RPMI7951 (cell line): ENCODE measurements at regions not wholly inside any gene's neighbourhood (a gene's known extent, or its start where the extent isn't known, plus 50 kb on each side); places are given as distances from the start of the nearest gene placed in this dataset.
"Not testable (repeated sequence)": the region's sequence is repeated elsewhere in the genome, so short reads cannot be mapped to it uniquely, and the experiment has no call there.

Source experiments
- DNase-seq: peaks from one replicate; pipeline ENCODE4 v3.0.0-alpha.2; 2012; ENCODE audit warnings: low read depth

DNA sequence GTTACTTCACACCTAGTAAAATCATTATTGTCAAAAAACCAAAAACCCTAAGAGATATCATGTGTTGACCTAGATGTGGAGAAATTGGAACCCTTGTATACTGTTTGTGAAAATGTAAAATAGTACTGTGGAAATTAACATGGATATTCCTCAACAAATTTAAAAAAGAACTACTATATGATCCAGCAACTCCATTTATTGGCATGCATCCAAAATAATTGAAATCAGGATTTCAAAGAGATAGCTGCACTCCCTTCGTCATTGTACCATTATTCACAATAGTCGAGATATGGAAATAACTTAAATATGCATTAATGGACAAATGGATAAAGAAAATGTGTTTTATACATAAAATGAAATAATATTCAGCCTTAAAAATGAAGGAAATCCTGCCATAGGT lies 105.3 kb upstream of the ZC3H15 start:
- DNase-seq: no peak

DNA sequence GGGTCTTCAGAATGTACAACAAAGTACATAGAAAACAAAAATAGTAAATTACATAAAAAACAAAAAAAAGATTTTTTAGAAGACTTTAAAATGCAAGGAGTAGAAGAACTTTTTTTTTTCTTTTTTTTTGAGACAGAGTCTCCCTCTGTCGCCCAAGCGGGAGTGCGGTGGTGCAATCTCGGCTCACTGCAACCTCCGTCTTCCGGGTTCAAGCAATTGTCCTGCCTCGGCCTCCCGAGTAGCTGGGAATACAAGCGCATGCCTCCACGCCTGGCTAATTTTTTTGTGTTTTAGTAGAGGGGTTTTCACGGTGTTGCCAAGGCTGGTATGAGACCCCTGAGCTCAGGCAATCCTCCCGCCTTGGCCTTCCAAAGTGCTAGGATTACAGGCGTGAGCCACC lies 104.5 kb upstream of the ZC3H15 start:
- no peak for DNase-seq

DNA sequence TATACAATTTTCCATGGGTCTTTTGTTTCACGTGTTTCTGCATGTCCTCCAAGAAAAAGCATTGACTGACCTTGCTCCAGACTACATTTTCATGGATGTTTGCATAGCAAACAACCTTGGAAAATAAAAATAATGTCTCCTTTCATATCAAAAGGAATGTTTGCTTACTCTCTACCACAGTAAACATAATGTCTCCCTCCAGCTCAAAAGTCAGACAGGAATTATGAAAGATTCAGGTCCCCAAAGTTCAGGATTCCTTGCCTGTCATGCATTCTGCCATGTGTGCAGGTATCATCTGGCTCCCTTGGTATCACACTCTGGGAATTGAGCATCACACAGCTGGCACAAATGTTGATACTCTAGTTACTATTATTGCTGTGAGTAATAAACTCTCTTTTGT lies 103.1 kb upstream of the ZC3H15 start:
- no peak for DNase-seq

DNA sequence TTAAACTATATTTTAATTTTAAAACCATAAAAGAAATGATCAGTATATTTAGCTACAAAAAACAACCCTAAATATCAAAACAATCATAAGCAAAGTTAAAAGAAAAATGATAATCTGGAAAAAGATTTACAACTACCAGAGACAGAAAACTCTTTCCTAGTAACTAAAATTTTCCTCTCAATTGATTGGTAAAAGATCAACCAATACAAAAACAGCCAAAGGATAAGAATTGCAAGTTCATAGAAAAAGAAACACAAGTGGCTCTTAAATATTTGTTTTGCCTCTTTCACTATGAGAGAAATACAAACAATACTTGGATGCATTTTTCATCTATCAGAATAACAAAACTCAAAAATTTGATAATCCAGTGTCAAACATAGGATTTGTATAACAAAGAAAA lies 101.8 kb upstream of the ZC3H15 start:
- DNase-seq: no peak

DNA sequence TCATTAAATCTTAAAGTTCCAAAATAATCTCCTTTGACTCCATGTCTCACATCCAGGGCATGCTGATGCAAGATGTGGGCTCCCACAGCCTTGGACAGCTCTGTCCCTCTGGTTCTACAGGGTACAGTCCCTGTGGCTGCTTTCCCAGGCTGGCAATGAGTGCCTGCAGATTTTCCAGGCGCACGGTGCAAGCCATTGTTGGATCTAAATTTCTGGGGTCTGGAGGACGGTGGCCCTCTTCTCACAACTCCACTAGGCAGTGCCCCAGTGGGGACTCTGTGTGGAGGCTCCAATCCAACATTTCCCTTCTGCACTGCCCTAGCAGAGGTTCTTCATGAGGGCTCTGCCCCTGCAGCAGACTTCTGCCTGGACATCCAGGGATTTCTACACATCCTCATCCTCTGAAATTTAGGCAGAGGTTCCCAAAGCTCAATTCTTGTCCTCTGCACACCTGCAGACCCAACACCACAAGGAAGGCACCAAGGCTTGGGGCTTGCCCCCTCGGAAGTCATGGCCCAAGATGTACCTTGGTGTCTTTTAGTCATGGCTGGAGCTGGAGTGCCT lies 100.3 kb upstream of the ZC3H15 start:
- DNase-seq: not testable (repeated sequence)

DNA sequence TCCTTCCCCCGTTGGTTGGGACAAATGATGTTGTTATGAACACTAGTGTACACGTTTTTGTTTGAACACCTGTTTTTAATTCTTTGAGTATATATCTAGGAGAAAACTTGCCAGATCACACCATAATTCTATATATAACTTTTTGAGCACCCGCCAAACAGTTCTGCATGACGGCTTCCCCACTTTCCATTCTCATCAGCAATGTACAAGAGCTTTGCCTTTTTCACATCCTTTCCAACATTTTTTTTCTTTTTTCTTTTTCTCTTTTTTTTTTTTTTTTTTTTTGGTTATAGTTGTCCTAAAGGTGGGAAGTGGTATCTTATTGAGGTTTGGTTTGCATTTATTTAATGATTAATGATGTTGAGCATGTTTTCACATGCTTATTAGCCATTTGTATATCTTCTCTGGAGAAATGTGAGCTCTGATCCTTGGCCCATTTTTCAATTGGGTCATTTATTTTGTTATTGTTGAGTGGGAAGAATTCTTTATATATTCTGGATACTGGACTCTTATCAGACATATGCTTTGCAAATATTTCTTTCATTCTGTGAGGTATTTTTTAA lies 86.9 kb upstream of the ZC3H15 start:
- DNase-seq: no peak

DNA sequence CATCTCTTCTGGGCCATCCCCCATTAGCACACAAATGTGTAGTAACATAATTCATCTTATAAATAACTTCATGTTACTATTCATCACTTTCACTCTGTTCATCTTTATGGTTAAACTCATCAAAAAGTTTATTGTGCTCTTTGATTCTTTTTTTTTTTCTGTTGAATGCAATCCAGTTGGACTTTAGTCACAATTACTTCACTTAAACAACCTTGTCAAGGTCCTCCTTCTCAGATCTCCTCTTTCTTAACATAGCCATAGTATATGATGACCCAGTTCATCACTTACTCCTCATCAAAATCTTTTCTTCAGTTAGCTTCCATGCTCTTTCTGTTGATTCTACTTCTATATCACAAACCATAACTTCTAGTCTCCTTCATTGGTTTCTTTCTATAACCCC lies 80.2 kb upstream of the ZC3H15 start:
- no peak for DNase-seq

DNA sequence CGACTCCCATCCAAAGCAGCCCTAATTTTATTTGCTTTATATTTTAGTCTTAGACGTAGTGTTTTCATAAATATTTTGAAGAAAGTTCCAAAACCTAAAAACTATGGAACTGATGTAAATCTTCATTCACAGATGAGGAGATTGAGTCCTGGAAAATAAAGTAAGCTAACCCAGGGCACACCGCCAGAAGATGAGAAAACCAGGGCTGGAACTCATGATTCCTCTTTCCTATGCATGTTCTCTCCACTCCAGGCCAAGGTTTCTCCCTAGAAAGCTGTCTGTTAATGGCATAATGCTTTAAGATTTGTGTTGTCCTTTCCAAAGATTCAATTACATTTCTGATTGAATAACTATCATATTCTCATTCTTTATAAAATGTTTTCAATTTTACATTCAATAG lies 78.4 kb upstream of the ZC3H15 start:
- DNase-seq: no peak

DNA sequence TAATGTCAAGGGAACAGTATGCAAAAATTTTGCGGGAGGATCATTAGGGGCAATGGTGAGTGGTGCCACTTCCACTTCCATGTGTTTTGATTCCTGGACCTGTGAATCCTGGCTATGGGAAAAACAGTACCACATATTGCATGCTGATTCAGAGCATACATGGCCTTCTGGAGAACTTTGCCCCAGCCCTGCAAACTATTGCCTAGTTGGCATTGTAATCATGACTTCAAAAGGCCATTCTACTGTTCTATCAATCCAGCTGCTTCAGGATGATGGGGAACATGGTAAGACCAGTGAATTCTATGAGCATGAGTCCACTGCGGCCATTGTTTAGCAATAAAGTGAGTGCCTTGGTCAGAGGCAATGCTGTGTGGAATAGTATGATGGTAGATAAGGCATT lies 75.3 kb upstream of the ZC3H15 start:
- no peak for DNase-seq

DNA sequence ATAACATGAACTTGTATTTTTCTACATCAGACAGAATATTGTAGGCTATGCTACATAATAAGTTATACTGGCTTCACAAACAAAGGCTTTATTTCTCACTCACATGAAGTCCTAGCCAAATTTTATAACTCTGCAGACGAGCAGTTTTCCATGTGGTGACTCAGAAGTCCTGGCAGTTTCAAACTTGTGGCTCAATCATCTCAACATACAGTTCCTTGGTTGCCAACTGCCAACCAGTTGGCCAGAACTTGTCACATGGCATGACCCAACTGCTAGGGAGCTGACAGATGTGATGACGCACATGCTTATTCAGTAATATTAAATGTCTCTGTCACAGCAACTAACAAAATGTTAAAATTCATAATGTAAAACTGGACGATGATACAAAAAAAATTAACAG lies 63.8 kb upstream of the ZC3H15 start:
- DNase-seq: peak; percentile 81

DNA sequence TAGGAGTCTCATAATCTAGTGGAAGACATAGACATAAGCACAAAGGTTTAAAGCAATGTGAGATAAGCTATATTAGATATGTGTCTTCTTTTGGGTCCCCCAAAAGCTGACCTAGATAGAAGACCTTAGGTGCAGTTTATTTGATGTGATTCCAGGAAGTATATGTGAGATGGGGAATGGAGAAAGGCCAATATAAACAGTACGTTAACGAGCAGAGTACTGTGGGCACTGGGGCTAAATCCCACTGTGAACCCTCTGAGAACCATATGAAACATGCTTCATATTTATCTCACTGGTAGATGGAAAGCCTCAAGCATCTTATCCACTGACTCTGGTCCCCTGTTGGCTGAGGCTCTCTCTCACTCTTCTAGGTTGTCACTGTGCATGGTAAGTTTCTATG lies 62.6 kb upstream of the ZC3H15 start:
- no peak for DNase-seq

DNA sequence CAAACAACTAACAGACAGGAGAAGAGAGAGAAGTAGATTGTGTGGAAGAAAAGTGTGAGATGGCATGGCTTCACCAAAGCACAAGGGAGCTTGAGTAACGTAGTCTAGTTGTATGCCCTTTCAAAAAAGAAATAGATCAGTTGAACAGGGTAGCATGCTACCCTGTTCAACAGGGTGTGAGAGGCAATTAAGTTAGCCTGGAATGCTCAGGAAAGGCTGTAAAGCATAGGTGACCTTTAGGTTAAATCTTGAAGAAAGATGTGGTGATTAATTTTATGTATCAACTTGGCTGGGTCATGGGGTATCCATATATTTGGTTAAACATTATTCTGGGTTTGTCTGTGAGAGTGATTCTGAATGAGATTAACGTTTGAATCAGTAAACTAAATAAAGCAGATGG lies 61.8 kb upstream of the ZC3H15 start:
- no peak for DNase-seq

DNA sequence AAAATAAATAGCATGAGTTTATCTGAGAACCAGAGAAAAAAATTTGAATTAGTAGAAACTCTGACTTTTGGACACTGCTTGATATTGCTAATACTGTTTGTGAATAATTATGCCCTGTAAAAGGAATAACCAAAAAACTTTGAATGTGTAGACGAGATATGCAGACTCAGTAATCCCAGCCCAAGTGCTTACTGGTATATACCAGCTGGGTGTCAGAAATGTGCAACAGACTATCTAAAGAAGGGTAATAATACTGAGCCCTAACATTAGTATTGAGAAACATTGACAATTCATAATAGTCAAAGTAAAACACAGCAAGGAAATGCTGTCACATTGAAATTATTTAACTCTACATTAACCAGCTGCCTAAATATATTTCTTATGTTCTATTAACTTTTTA lies 60.5 kb upstream of the ZC3H15 start:
- DNase-seq: no peak

DNA sequence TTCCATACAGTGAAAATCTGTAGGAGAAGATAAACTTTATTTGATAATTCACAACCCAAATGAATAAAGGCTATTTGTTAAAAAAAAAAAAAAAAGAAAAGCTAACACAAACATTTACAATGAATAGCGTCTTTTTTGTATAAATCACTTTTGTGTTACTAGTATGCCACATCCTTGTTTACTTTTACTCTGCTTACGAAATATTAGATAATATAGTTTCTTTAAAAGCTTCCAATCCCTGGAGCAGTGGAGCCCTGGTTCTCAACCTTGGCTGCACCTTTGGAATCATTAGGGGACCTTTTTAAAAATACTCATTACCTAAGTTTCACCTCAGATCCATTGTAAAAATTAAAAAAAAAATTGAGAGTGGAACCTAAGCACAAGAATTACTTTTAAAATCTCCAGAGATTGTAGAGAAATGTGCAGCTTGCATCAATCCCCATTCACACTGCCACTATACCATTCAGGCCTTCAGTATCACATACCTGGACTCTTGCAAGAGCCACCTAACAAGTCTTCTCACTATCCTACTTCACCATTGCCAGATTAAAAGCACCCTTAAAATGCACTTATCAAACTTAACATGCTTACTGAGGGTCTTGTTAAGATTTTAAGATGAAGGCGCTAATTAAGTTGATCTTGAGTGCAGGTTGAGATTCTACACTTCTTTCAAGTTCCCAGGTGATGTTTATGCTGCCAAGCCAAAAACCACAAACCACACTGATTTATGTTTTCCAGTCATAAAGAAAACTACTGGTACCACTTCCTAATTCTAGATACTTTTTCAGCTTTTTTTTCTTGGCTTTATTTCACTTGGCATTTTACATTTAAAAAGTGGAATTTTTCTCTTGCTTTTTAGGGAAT lies 59.7 kb upstream of the ZC3H15 start:
- no peak for DNase-seq

DNA sequence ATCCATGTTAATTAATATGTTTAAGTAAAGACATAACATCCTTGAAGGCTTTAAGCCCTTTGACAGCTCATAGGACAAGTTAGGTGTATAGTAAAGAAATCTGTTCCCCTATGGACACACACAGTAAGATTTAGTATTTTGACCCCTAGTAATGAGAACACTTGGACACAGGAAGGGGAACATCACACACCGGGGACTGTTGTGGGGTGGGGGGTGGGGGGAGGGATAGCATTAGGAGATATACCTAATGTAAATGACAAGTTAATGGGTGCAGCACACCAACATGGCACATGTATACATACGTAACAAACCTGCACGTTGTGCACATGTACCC lies 59.1 kb upstream of the ZC3H15 start:
- not testable (repeated sequence) for DNase-seq

DNA sequence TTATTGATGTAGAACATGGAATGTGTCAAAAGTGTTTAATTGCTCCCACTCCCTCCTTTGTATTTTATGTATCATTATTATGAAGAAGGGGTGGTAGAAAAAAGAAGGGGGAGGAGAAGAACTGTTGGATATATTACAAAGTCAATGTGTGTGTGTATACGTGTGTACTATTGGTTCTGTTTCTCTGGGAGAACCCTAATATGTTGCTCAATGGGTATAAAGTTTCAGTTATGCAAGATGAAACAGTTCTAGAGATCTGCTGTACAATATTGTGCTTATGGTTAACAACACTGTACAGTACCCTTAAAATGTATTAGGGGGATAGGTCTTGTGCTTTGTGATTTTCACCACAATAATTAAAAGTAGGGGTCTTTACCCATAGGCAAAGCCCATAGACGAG lies 58.1 kb upstream of the ZC3H15 start:
- no peak for DNase-seq

DNA sequence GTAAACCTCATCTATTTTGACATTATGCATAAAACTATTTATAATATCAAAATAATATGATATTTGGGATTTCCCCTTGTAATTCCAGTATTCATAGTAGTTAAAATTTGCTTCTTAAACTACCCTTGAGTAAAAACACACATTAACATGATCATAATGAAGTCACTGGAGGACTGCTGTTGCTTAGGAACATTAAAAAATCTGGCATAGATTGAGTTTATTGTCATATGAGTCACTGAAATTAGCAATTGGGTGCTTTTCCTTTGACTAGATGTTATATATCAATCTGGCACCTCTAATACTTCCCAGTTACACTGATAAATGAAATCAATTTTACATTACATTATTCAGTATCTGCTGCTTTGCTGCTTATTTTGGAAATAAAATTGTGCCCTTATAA lies 57.0 kb upstream of the ZC3H15 start:
- no peak for DNase-seq

DNA sequence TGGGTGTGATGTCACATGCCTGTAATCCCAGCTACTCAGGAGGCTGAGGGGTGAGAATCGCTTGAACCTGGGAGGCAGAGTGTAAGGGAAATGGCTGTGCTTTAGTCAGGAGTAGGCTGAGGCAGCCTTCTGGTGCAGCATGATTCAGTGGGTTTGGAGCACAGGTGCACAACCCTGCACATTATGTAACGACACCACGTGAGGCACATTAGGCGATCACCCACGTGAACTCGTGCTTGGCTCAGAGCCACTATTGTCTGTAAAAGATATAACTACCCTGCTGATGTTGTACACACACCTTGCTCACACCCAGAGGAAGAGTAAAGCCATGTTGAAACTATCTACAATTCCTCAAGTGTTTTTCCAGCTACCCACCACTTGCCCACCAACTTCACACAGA lies 54.8 kb upstream of the ZC3H15 start:
- no peak for DNase-seq

DNA sequence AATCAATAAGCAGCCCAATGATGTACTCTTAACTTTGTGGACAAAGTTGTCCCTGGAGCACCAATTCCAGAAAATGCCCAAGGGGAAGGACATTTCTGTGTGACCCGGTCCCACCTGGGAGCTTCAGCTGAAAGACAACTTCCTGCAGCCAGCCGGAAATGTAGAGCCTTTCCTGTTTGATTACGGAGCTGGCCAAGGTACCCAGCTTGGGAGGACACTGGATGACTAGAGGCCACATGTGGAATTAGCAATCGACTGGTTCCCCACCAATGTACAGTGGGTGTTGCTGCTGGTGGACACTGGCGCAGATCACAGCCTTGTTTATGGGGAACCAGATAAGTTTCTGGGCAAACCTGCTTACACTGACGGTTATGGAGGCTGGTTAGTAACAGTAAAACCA lies 53.0 kb upstream of the ZC3H15 start:
- DNase-seq: no peak

DNA sequence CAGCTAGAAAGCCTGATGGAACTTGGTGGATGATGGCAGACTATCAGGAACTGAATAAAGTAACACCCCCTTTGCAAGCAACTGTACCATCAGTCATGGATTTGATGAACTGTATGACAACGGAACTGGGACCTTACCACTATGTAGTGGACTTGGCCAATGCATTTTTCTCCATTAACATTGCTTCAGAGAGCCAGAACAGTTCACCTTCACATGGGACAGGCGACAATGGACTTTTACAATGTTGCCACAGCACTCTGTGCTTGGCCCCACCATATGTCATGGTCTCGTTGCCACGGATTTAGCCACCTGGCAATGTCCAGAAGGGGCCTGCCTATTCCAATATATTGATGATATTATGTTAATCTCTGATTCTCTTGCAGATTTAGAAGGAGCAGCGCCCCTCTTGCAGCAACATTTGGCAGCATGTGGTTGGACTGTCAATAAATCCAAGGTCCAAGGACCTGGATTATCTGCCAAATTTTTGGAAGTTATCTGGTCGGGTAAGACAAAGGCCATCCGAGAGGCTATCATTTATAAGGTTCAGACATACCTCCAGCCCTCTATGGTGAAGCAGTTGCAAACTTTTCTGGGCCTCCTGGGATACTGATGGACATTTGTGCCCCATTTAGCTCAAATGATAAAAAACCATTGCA lies 52.2 kb upstream of the ZC3H15 start:
- no peak for DNase-seq
